GM23338 (cell line): ENCODE measurements at regions not wholly inside any gene's neighbourhood (a gene's known extent, or its start where the extent isn't known, plus 50 kb on each side); places are given as distances from the start of the nearest gene placed in this dataset.

ENCODE experiments used
- ATAC-seq: fragments of 200-7000 bp; cut with Tn5 transposase; 3 replicates; pipeline ENCODE4 v1.9.1; 2020
- DNase-seq: peaks from one replicate; pipeline ENCODE4 v3.0.0-alpha.2; 2015; ENCODE audit warnings: low spot score
- H2AFZ ChIP-seq: fragments of 200-600 bp; sonication (generic); 2 replicates; pipeline ENCODE4 v1.8.0; 2016; ENCODE audit warnings: antibody characterized with exemption, mild to moderate bottlenecking, moderate library complexity
- H3F3A ChIP-seq: fragments of 200-600 bp; sonication (generic); replicated peaks from 2 replicates; pipeline ENCODE4 v1.8.0; 2017; ENCODE audit warnings: antibody characterized with exemption, mixed run types, low read depth
- H3K27ac ChIP-seq: fragments of 200-600 bp; sonication (generic); 2 replicates; pipeline ENCODE4 v1.6.1; 2016; ENCODE audit warnings: low read depth
- H3K27me3 ChIP-seq: fragments of 200-600 bp; sonication (generic); 2 replicates; pipeline ENCODE4 v1.8.0; 2016; ENCODE audit warnings: mild to moderate bottlenecking, mixed run types, moderate library complexity; ENCODE audit not compliant: insufficient read depth
- H3K36me3 ChIP-seq: fragments of 200-600 bp; sonication (generic); 2 replicates; pipeline ENCODE4 v1.8.0; 2016; ENCODE audit warnings: mild to moderate bottlenecking; ENCODE audit not compliant: insufficient read depth
- H3K4me1 ChIP-seq: fragments of 200-600 bp; sonication (generic); 2 replicates; pipeline ENCODE4 v1.8.0; 2016; ENCODE audit warnings: mild to moderate bottlenecking, moderate library complexity; ENCODE audit not compliant: insufficient read depth
- H3K4me2 ChIP-seq: fragments of 200-600 bp; sonication (generic); 2 replicates; pipeline ENCODE4 v1.7.1; 2017; ENCODE audit warnings: mixed run types
- H3K4me3 ChIP-seq: fragments of 200-600 bp; sonication (generic); 2 replicates; pipeline ENCODE4 v1.6.1; 2016; ENCODE audit warnings: mixed run types
- H3K79me2 ChIP-seq: fragments of 200-600 bp; sonication (generic); replicated peaks from 2 replicates; pipeline ENCODE4 v1.8.0; 2017; ENCODE audit warnings: mild to moderate bottlenecking; ENCODE audit not compliant: insufficient read depth
- H3K9me2 ChIP-seq: fragments of 200-600 bp; sonication (generic); 2 replicates; pipeline ENCODE4 v1.8.0; 2017; ENCODE audit not compliant: insufficient read depth
- H4K20me1 ChIP-seq: fragments of 200-600 bp; sonication (generic); replicated peaks from 2 replicates; pipeline ENCODE4 v1.8.0; 2017; ENCODE audit warnings: mild to moderate bottlenecking; ENCODE audit not compliant: insufficient read depth
- H3K27ac Mint-ChIP-seq: 2 replicates; pipeline ENCODE4 v1.8.0; 2020; ENCODE audit warnings: inconsistent platforms, mild to moderate bottlenecking, moderate library complexity, mixed read lengths
- H3K27me3 Mint-ChIP-seq: 3 replicates; pipeline ENCODE4 v1.8.0; 2022; ENCODE audit warnings: low read depth, mild to moderate bottlenecking, moderate library complexity, mixed read lengths, inconsistent platforms; ENCODE audit not compliant: insufficient read depth, poor library complexity
- H3K36me3 Mint-ChIP-seq: 3 replicates; pipeline ENCODE4 v1.8.0; 2021; ENCODE audit warnings: low read depth, mild to moderate bottlenecking, inconsistent platforms, moderate library complexity, mixed read lengths
- H3K4me1 Mint-ChIP-seq: 3 replicates; pipeline ENCODE4 v1.8.0; 2020; ENCODE audit warnings: mild to moderate bottlenecking, inconsistent platforms, mixed read lengths
- H3K4me3 Mint-ChIP-seq: 3 replicates; pipeline ENCODE4 v1.8.0; 2021; ENCODE audit warnings: moderate library complexity, mild to moderate bottlenecking, inconsistent platforms, mixed read lengths
- H3K9me3 Mint-ChIP-seq: 3 replicates; pipeline ENCODE4 v1.8.0; 2020; ENCODE audit warnings: moderate library complexity, mild to moderate bottlenecking, inconsistent platforms, mixed read lengths
- CREB1 ChIP-seq: fragments of 250-450 bp; sonication (Bioruptor Pico); IDR thresholded peaks from 2 replicates; pipeline ENCODE4 v1.5.0; 2020; ENCODE audit warnings: low read depth, mild to moderate bottlenecking, moderate library complexity
- EZH2 ChIP-seq: fragments of 200-600 bp; sonication (generic); IDR thresholded peaks from one replicate; pipeline ENCODE4 v1.8.0; 2017; ENCODE audit warnings: antibody characterized with exemption, mild to moderate bottlenecking, low read depth; ENCODE audit not compliant: unreplicated experiment
- EZH2phosphoT487 ChIP-seq: fragments of 200-600 bp; sonication (generic); IDR thresholded peaks from one replicate; pipeline ENCODE4 v1.8.1; 2018; ENCODE audit warnings: antibody characterized with exemption; ENCODE audit not compliant: unreplicated experiment
- JUNB ChIP-seq: IDR thresholded peaks from one replicate; pipeline ENCODE4 v1.6.1; 2016; ENCODE audit warnings: antibody characterized with exemption; ENCODE audit not compliant: unreplicated experiment
- NANOG ChIP-seq: IDR thresholded peaks from 2 replicates; pipeline ENCODE4 v1.6.1; 2016; ENCODE audit warnings: antibody characterized with exemption, borderline replicate concordance
- POLR2AphosphoS5 ChIP-seq: IDR thresholded peaks from 2 replicates; pipeline ENCODE4 v1.6.1; 2016; ENCODE audit warnings: antibody characterized with exemption, low read depth
- STAT1 ChIP-seq: IDR thresholded peaks from one replicate; pipeline ENCODE4 v1.6.1; 2016; ENCODE audit warnings: antibody characterized with exemption; ENCODE audit not compliant: unreplicated experiment
- ZNF114 ChIP-seq: fragments of 250-450 bp; sonication (Bioruptor Pico); IDR thresholded peaks from 2 replicates; pipeline ENCODE4 v1.5.0; 2020; ENCODE audit warnings: mild to moderate bottlenecking, moderate library complexity
- ZNF331 ChIP-seq: fragments of 250-450 bp; sonication (Bioruptor Pico); IDR thresholded peaks from 2 replicates; pipeline ENCODE4 v1.5.0; 2020; ENCODE audit warnings: low read depth, mild to moderate bottlenecking, moderate library complexity
- TF ChIP-seq, protein P1 (sequence below), 2 experiments: fragments of 200-600 bp in 1 of 2; sonication (generic) in 1 of 2; conservative IDR thresholded peaks; 2 replicates each; pipeline versions ENCODE4 v1.5.1 to v1.6.1; 2016 to 2017; ENCODE audit warnings: antibody characterized with exemption in 2 of 2, low read depth in 2 of 2, mild to moderate bottlenecking in 2 of 2, moderate library complexity in 1 of 2
- TF ChIP-seq, protein P2 (sequence below): IDR thresholded peaks from 2 replicates; pipeline ENCODE4 v1.6.1; 2016; ENCODE audit warnings: antibody characterized with exemption
- TF ChIP-seq, protein P3 (sequence below): fragments of 250-450 bp; sonication (Bioruptor Pico); IDR thresholded peaks from 2 replicates; pipeline ENCODE4 v1.5.0; 2020; ENCODE audit warnings: mild to moderate bottlenecking, moderate library complexity

DNA sequence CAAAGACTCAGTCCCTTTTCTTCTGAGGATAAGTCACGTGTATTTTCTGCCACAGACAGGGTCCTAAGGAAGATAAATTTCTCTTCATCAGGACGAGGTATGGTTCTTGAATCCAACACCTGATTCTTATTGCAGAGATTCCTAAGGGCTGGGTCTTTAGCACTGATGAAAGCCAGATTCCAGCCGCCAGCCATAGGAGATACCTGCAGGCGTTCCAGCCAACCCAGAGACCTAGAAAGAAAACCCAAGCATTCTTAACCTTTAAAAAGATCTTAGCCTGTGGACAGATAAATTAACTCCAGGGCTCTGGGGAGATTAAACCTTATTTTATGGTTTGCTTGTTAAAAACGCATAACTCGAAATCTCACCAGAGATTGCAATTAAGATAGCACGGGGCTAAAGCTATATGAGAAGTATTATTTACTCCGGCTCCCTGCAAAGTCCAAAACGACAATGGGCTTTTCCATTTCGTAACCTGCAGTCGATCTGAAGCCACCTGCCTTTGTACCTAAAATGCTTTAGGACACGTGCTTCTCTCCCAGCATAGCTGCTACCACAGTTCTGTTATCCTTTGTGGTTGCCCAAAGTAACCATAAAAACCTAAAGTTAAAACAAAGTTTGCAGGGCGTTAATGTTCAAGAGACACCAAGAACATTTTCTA is 104.5 kb downstream of the NXPE2 start (continued):
- TF ChIP-seq, protein P1, sequence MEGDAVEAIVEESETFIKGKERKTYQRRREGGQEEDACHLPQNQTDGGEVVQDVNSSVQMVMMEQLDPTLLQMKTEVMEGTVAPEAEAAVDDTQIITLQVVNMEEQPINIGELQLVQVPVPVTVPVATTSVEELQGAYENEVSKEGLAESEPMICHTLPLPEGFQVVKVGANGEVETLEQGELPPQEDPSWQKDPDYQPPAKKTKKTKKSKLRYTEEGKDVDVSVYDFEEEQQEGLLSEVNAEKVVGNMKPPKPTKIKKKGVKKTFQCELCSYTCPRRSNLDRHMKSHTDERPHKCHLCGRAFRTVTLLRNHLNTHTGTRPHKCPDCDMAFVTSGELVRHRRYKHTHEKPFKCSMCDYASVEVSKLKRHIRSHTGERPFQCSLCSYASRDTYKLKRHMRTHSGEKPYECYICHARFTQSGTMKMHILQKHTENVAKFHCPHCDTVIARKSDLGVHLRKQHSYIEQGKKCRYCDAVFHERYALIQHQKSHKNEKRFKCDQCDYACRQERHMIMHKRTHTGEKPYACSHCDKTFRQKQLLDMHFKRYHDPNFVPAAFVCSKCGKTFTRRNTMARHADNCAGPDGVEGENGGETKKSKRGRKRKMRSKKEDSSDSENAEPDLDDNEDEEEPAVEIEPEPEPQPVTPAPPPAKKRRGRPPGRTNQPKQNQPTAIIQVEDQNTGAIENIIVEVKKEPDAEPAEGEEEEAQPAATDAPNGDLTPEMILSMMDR (conservative IDR thresholded peaks at IDR 0.05; ENCODE audit: low read depth in 2 of 2), result no peak
- TF ChIP-seq CREB1 (CRISPR knock-in tag) (no peak), POLR2AphosphoS5 (no peak)
- TF ChIP-seq, protein P2, sequence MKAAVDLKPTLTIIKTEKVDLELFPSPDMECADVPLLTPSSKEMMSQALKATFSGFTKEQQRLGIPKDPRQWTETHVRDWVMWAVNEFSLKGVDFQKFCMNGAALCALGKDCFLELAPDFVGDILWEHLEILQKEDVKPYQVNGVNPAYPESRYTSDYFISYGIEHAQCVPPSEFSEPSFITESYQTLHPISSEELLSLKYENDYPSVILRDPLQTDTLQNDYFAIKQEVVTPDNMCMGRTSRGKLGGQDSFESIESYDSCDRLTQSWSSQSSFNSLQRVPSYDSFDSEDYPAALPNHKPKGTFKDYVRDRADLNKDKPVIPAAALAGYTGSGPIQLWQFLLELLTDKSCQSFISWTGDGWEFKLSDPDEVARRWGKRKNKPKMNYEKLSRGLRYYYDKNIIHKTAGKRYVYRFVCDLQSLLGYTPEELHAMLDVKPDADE, result no peak

DNA sequence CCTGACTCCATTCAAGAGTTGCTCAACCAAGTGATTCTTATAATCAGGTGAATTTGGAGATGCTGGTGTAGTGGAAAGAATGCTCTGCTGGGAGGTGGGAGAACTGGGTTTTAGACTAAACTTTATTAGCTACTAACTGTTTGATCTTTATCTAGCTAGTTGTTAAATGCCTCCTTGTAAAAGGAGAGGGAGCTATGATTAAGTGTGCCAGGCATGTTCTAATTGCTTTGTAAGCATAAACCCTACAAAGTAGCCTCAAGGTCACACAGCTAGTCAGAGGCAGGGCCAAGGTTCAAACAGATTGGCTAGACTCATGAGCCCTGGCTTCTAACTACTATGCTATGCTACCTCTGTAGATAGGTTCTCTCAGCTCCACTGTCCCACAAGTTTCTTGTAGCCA is 105.5 kb downstream of the NXPE2 start:
- Histone ChIP-seq H3K9me2 (no peaks in the 10 kb centered on the region), H3K4me3 (no peak overlapping the region), H3K27ac (no peak overlapping the region), H3K79me2 (no peaks in the 10 kb centered on the region), H3F3A (no peaks in the 10 kb centered on the region), H4K20me1 (no peaks in the 10 kb centered on the region), H3K27me3 (no peaks in the 10 kb centered on the region), H3K36me3 (no peaks in the 10 kb centered on the region), H2AFZ (no peak overlapping the region; the same call in 1 of the 2 replicates), H3K4me2 (no peak overlapping the region), H3K4me1 (no peaks in the 10 kb centered on the region; the same call in 1 of the 2 replicates)
- DNase-seq, result no peak
- no peaks in the 10 kb centered on the region for H3K9me3 Mint-ChIP-seq
- peaks cover 1% of the 10 kb centered on the region for H3K27me3 Mint-ChIP-seq
- peaks cover 14% of the 10 kb centered on the region for H3K4me1 Mint-ChIP-seq
- ATAC-seq, result no peak
- no peaks in the 10 kb centered on the region for H3K36me3 Mint-ChIP-seq
- no peak overlapping the region for H3K27ac Mint-ChIP-seq
- H3K4me3 Mint-ChIP-seq, result no peak overlapping the region
- no peak for TF ChIP-seq NANOG
- no peak for TF ChIP-seq STAT1
- TF ChIP-seq, protein P2, result no peak
- TF ChIP-seq ZNF331 (CRISPR knock-in tag), result no peak
- no peak for TF ChIP-seq JUNB
- TF ChIP-seq EZH2phosphoT487, result no peak
- TF ChIP-seq, protein P1 (conservative IDR thresholded peaks at IDR 0.05; ENCODE audit: low read depth in 2 of 2), result no peak
- no peak for TF ChIP-seq POLR2AphosphoS5
- TF ChIP-seq, protein P3, sequence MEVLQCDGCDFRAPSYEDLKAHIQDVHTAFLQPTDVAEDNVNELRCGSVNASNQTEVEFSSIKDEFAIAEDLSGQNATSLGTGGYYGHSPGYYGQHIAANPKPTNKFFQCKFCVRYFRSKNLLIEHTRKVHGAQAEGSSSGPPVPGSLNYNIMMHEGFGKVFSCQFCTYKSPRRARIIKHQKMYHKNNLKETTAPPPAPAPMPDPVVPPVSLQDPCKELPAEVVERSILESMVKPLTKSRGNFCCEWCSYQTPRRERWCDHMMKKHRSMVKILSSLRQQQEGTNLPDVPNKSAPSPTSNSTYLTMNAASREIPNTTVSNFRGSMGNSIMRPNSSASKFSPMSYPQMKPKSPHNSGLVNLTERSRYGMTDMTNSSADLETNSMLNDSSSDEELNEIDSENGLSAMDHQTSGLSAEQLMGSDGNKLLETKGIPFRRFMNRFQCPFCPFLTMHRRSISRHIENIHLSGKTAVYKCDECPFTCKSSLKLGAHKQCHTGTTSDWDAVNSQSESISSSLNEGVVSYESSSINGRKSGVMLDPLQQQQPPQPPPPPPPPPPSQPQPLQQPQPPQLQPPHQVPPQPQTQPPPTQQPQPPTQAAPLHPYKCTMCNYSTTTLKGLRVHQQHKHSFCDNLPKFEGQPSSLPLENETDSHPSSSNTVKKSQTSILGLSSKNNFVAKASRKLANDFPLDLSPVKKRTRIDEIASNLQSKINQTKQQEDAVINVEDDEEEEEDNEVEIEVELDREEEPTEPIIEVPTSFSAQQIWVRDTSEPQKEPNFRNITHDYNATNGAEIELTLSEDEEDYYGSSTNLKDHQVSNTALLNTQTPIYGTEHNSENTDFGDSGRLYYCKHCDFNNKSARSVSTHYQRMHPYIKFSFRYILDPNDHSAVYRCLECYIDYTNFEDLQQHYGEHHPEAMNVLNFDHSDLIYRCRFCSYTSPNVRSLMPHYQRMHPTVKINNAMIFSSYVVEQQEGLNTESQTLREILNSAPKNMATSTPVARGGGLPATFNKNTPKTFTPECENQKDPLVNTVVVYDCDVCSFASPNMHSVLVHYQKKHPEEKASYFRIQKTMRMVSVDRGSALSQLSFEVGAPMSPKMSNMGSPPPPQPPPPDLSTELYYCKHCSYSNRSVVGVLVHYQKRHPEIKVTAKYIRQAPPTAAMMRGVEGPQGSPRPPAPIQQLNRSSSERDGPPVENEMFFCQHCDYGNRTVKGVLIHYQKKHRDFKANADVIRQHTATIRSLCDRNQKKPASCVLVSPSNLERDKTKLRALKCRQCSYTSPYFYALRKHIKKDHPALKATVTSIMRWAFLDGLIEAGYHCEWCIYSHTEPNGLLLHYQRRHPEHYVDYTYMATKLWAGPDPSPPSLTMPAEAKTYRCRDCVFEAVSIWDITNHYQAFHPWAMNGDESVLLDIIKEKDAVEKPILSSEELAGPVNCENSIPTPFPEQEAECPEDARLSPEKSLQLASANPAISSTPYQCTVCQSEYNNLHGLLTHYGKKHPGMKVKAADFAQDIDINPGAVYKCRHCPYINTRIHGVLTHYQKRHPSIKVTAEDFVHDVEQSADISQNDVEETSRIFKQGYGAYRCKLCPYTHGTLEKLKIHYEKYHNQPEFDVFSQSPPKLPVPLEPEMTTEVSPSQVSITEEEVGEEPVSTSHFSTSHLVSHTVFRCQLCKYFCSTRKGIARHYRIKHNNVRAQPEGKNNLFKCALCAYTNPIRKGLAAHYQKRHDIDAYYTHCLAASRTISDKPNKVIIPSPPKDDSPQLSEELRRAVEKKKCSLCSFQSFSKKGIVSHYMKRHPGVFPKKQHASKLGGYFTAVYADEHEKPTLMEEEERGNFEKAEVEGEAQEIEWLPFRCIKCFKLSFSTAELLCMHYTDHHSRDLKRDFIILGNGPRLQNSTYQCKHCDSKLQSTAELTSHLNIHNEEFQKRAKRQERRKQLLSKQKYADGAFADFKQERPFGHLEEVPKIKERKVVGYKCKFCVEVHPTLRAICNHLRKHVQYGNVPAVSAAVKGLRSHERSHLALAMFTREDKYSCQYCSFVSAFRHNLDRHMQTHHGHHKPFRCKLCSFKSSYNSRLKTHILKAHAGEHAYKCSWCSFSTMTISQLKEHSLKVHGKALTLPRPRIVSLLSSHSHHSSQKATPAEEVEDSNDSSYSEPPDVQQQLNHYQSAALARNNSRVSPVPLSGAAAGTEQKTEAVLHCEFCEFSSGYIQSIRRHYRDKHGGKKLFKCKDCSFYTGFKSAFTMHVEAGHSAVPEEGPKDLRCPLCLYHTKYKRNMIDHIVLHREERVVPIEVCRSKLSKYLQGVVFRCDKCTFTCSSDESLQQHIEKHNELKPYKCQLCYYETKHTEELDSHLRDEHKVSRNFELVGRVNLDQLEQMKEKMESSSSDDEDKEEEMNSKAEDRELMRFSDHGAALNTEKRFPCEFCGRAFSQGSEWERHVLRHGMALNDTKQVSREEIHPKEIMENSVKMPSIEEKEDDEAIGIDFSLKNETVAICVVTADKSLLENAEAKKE, result no peak
- no peak for TF ChIP-seq CREB1 (CRISPR knock-in tag)
- no peak for TF ChIP-seq ZNF114 (CRISPR knock-in tag)
- TF ChIP-seq EZH2, result no peak
